GM12878 (cell line): ENCODE measurements at regions not wholly inside any gene's neighbourhood (a gene's known extent, or its start where the extent isn't known, plus 50 kb on each side); places are given as distances from the start of the nearest gene placed in this dataset.

ENCODE experiments used
- ATAC-seq: fragments of 200-7000 bp; cut with Tn5 transposase; 3 replicates; pipeline ENCODE4 v1.9.1; 2020; ENCODE audit warnings: mild to moderate bottlenecking, moderate library complexity
- BruUV-seq: library from RNA; stranded (reverse); fragments of 400-500 nt; replicated peaks from 2 replicates; lab custom pipeline; 2021; lab: Mats Ljungman, UMichigan
- CTCF ChIA-PET: fragments of 300-600 bp; sonication (Branson Sonifier 250); formaldehyde crosslinking; extraction: SDS; loops from one replicate; lab custom pipeline; 2021; ENCODE audit warnings: inconsistent platforms; lab: Yijun Ruan, JAX
- POLR2A ChIA-PET: fragments of 350-600 bp; formaldehyde crosslinking; extraction: SDS; loops from one replicate; lab custom pipeline; 2021; ENCODE audit warnings: inconsistent platforms; lab: Charles Lee
- RAD21 ChIA-PET: fragments of 300-600 bp; sonication (Branson Sonifier 250); formaldehyde crosslinking; loops from one replicate; lab custom pipeline; 2023; ENCODE audit warnings: antibody characterized with exemption; ENCODE audit not compliant: unreplicated experiment; lab: Charles Lee
- SMC1A ChIA-PET: fragments of 300-600 bp; sonication (Branson Sonifier 250); formaldehyde crosslinking; loops from one replicate; lab custom pipeline; 2023; ENCODE audit not compliant: unreplicated experiment, uncharacterized antibody; lab: Charles Lee
- DNase-seq: peaks from one replicate; pipeline ENCODE4 v3.0.0-alpha.2; 2011; ENCODE audit warnings: low read depth, low spot score
- FAIRE-seq: peaks from 3 replicates; lab custom pipeline; 2011; peaks lifted over from hg19 to GRCh38; lab: Jason Lieb, UNC
- H2AFZ ChIP-seq: 2 replicates; pipeline ENCODE4 v1.6.0; 2011; ENCODE audit warnings: low read depth, low read length, control low read depth; ENCODE audit not compliant: control insufficient read depth
- H3K27ac ChIP-seq: 2 replicates; pipeline ENCODE4 v1.5.1; 2011; ENCODE audit warnings: control low read depth; ENCODE audit not compliant: control insufficient read depth, insufficient read depth
- H3K27me3 ChIP-seq, 2 experiments: replicated peaks in 1 of 2; 2 replicates each; pipeline versions ENCODE4 v1.6.0 to v1.6.1; 2011; ENCODE audit warnings: low read length in 1 of 2; ENCODE audit not compliant: control insufficient read depth in 2 of 2, insufficient read depth in 2 of 2
- H3K36me3 ChIP-seq, 2 experiments: 2 replicates each; pipeline ENCODE4 v1.5.1; 2011; ENCODE audit warnings: low read length in 1 of 2; ENCODE audit not compliant: control insufficient read depth in 2 of 2, insufficient read depth in 2 of 2
- H3K4me1 ChIP-seq: 2 replicates; pipeline ENCODE4 v1.6.1; 2011; ENCODE audit warnings: mild to moderate bottlenecking, low read length, moderate library complexity, mixed read lengths; ENCODE audit not compliant: control insufficient read depth, insufficient read depth
- H3K4me2 ChIP-seq: 2 replicates; pipeline ENCODE4 v1.6.0; 2011; ENCODE audit warnings: control low read depth; ENCODE audit not compliant: control insufficient read depth, insufficient read depth
- H3K4me3 ChIP-seq: fragments of 200-600 bp; sonication (generic); 2 replicates; pipeline ENCODE4 v1.5.1; 2016
- H3K79me2 ChIP-seq: 2 replicates; pipeline ENCODE4 v1.6.0; 2011; ENCODE audit warnings: low read length; ENCODE audit not compliant: control insufficient read depth, insufficient read depth
- H3K9ac ChIP-seq: 2 replicates; pipeline ENCODE4 v1.8.0; 2011; ENCODE audit warnings: low read length, control low read depth, mixed read lengths; ENCODE audit not compliant: control insufficient read depth, insufficient read depth
- H3K9me3 ChIP-seq: replicated peaks from 3 replicates; pipeline ENCODE4 v1.5.1; 2011; ENCODE audit warnings: mild to moderate bottlenecking, low read length; ENCODE audit not compliant: control insufficient read depth, insufficient read depth
- H4K20me1 ChIP-seq: 2 replicates; pipeline ENCODE4 v1.6.0; 2011; ENCODE audit not compliant: control insufficient read depth, insufficient read depth
- CREM ChIP-seq: IDR thresholded peaks from 2 replicates; pipeline ENCODE4 v1.6.1; 2014; ENCODE audit warnings: antibody characterized with exemption, low read depth
- HSF1 ChIP-seq: fragments of 150-350 bp; IDR thresholded peaks from 2 replicates; pipeline ENCODE4 v1.6.1; 2014; ENCODE audit warnings: mild to moderate bottlenecking, low read depth, low read length
- PAX8 ChIP-seq: fragments of 450-650 bp; IDR thresholded peaks from 2 replicates; pipeline ENCODE4 v1.6.1; 2017; ENCODE audit warnings: mild to moderate bottlenecking, moderate library complexity
- USF1 ChIP-seq: IDR thresholded peaks from 2 replicates; pipeline ENCODE4 v1.6.1; 2011; ENCODE audit warnings: borderline replicate concordance, low read depth, mild to moderate bottlenecking, moderate library complexity, mixed read lengths, low read length; ENCODE audit not compliant: insufficient read depth; ENCODE audit errors: extremely low read length
- YY1 ChIP-seq: IDR thresholded peaks from 2 replicates; pipeline ENCODE4 v1.6.1; 2011; ENCODE audit warnings: low read depth, mild to moderate bottlenecking, low read length
- ZBTB33 ChIP-seq: fragments of 450-650 bp; IDR thresholded peaks from 2 replicates; pipeline ENCODE4 v1.6.1; 2017; ENCODE audit warnings: mild to moderate bottlenecking
- ZNF217 ChIP-seq: fragments of 450-650 bp; IDR thresholded peaks from 2 replicates; pipeline ENCODE4 v1.6.1; 2017; ENCODE audit warnings: antibody characterized with exemption, mild to moderate bottlenecking
- ZNF622 ChIP-seq: fragments of 450-650 bp; IDR thresholded peaks from 2 replicates; pipeline ENCODE4 v1.6.1; 2017; ENCODE audit warnings: mild to moderate bottlenecking, inconsistent platforms
- ZSCAN29 ChIP-seq: fragments of 450-650 bp; IDR thresholded peaks from 2 replicates; pipeline ENCODE4 v1.6.1; 2017; ENCODE audit warnings: mild to moderate bottlenecking, moderate library complexity
- WGBS: methylation state at CpG from one replicate; pipeline ENCODE4 v1.1.6; 2016; ENCODE audit warnings: low lambda C conversion rate; ENCODE audit not compliant: insufficient replicate concordance, insufficient coverage; ENCODE audit errors: missing lambda C conversion rate; 5-methylcytosine and 5-hydroxymethylcytosine counted together
- in situ Hi-C: fragments of 300-500 bp; cut with MboI; formaldehyde crosslinking; loops from 9 replicates; pipeline ENCODE4 v1.14.3; 2018; ENCODE audit warnings: mixed read lengths
- intact Hi-C: fragments of 100-400 bp; cut with micrococcal nuclease; formaldehyde crosslinking; loops from one replicate; pipeline ENCODE4 v1.14.2; 2022; ENCODE audit not compliant: unreplicated experiment

- SMC1A ChIA-PET, result interaction anchor here (1.2 kb wide), 1 partner anchor 11 kb away, joined by 3 read pairs; no protein-coding TSS in a partner anchor
Measured at GRCh38 chr2:176542476-176542875, 273.2 kb downstream of the MTX2 start.

More at GRCh38 chr2:176542476-176542875, 273.2 kb downstream of the MTX2 start:
- no peak for DNase-seq
- intact Hi-C loops (no loop called here), in situ Hi-C loops (no loop called here)
- no peaks in the 10 kb centered on the region for H3K27me3 ChIP-seq
- ChIA-PET POLR2A (interaction anchor here (0.6 kb wide), 1 partner anchor 95 kb away, joined by 6 read pairs; no protein-coding TSS in a partner anchor), RAD21 (no interaction called here), CTCF (interaction anchor here (1.1 to 1.3 kb wide), 2 partner anchors 12 to 402 kb away, joined by 4 to 6 read pairs; no protein-coding TSS in a partner anchor)
- TF ChIP-seq ZNF622 (no peak), HSF1 (no peak), PAX8 (no peak), ZNF217 (no peak), USF1 (no peak), YY1 (no peak), ZBTB33 (no peak), CREM (no peak), ZSCAN29 (no peak)
- H3K9me3 ChIP-seq, result no peaks in the 10 kb centered on the region
- H2AFZ ChIP-seq, result no peak overlapping the region
- H3K27ac ChIP-seq, result no peak overlapping the region
- FAIRE-seq, result no peak
- no peak for ATAC-seq
- H3K4me3 ChIP-seq, result no peak overlapping the region
- 6% methylated on average over 1 of the region's 1 CpG for WGBS
- no peak overlapping the region for H3K4me2 ChIP-seq
- no peaks in the 10 kb centered on the region for H3K36me3 ChIP-seq
- no peak overlapping the region for H3K9ac ChIP-seq
- no peaks in the 10 kb centered on the region for H3K79me2 ChIP-seq
- no TSS peak for BruUV-seq
- no peaks in the 10 kb centered on the region for H4K20me1 ChIP-seq
- H3K4me1 ChIP-seq, result no peaks in the 10 kb centered on the region
